ENCODE measurements at regions not wholly inside any gene's neighbourhood (a gene's known extent, or its start where the extent isn't known, plus 50 kb on each side); places are given as distances from the start of the nearest gene placed in this dataset.

- Histone ChIP-seq H3K4me3 (replicated peaks; ENCODE audit: low read depth, low read length) (no peak overlapping the region), H3K36me3 (ENCODE audit: control insufficient read depth, insufficient read depth, low read length) (no peaks in the 10 kb centered on the region), H3K27me3 (replicated peaks; ENCODE audit: control insufficient read depth, insufficient read depth, low read length) (no peaks in the 10 kb centered on the region)
- TF ChIP-seq CTCF (IDR thresholded peaks at IDR 0.05; ENCODE audit: insufficient read depth, low read length, poor library complexity, severe bottlenecking): no peak
- DNase-seq (ENCODE audit: extremely low read depth, insufficient read length): no peak
Measured at GRCh38 chr13:106172176-106172905, 363.1 kb downstream of the EFNB2 start.

- no peak for TF ChIP-seq CTCF (IDR thresholded peaks at IDR 0.05; ENCODE audit: insufficient read depth, low read length, poor library complexity, severe bottlenecking)
- Histone ChIP-seq H3K27me3 (replicated peaks; ENCODE audit: control insufficient read depth, insufficient read depth, low read length) (no peaks in the 10 kb centered on the region), H3K36me3 (ENCODE audit: control insufficient read depth, insufficient read depth, low read length) (no peaks in the 10 kb centered on the region), H3K4me3 (replicated peaks; ENCODE audit: low read depth, low read length) (no peak overlapping the region)
- no peak for DNase-seq (ENCODE audit: extremely low read depth, insufficient read length)
Measured at GRCh38 chr13:106163426-106163825, 372.0 kb downstream of the EFNB2 start.

- no peak for TF ChIP-seq CTCF (IDR thresholded peaks at IDR 0.05; ENCODE audit: insufficient read depth, low read length, poor library complexity, severe bottlenecking)
- DNase-seq (ENCODE audit: extremely low read depth, insufficient read length): no peak
- Histone ChIP-seq H3K27me3 (replicated peaks; ENCODE audit: control insufficient read depth, insufficient read depth, low read length) (no peaks in the 10 kb centered on the region), H3K4me3 (replicated peaks; ENCODE audit: low read depth, low read length) (no peak overlapping the region), H3K36me3 (ENCODE audit: control insufficient read depth, insufficient read depth, low read length) (no peaks in the 10 kb centered on the region)
Measured at GRCh38 chr13:106161146-106161545, 374.3 kb downstream of the EFNB2 start.

GRCh38 chr13:106159295-106160195 is 375.9 kb downstream of the EFNB2 start:
- H3K4me3 ChIP-seq (replicated peaks; ENCODE audit: low read depth, low read length): no peak overlapping the region
- H3K36me3 ChIP-seq (ENCODE audit: control insufficient read depth, insufficient read depth, low read length): no peaks in the 10 kb centered on the region
- no peaks in the 10 kb centered on the region for H3K27me3 ChIP-seq (replicated peaks; ENCODE audit: control insufficient read depth, insufficient read depth, low read length)
- TF ChIP-seq CTCF (IDR thresholded peaks at IDR 0.05; ENCODE audit: insufficient read depth, low read length, poor library complexity, severe bottlenecking): no peak
- DNase-seq (ENCODE audit: extremely low read depth, insufficient read length): no peak

- no peak for DNase-seq (ENCODE audit: extremely low read depth, insufficient read length)
Measured at GRCh38 chr13:106156468-106156867, 379.0 kb downstream of the EFNB2 start.

More at GRCh38 chr13:106156468-106156867, 379.0 kb downstream of the EFNB2 start:
- Histone ChIP-seq H3K27me3 (replicated peaks; ENCODE audit: control insufficient read depth, insufficient read depth, low read length) (no peaks in the 10 kb centered on the region), H3K36me3 (ENCODE audit: control insufficient read depth, insufficient read depth, low read length) (no peaks in the 10 kb centered on the region), H3K4me3 (replicated peaks; ENCODE audit: low read depth, low read length) (no peak overlapping the region)
- no peak for TF ChIP-seq CTCF (IDR thresholded peaks at IDR 0.05; ENCODE audit: insufficient read depth, low read length, poor library complexity, severe bottlenecking)
